ENCODE measurements at regions not wholly inside any gene's neighbourhood (a gene's known extent, or its start where the extent isn't known, plus 50 kb on each side); places are given as distances from the start of the nearest gene placed in this dataset.

DNA sequence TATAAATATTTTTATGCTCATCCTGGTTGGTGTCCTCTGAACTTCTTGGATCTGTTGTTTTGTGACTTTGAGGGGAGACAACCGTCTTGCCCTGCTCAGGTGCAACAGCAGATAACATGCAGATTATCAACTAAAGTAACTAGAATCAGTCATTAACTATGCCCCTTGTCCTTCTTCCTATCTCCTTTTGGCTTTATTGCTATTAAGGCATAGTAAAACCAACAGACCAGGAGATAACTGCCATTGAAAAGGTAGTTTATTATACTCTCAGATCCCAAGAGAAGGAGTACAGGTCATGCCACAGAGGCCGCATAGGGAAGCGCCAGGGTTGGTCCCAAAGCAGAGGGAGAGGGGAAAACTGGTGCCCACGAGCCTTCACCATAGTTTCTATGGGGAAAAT lies 418.2 kb downstream of the GJA1 start:
- TF ChIP-seq, protein P1, sequence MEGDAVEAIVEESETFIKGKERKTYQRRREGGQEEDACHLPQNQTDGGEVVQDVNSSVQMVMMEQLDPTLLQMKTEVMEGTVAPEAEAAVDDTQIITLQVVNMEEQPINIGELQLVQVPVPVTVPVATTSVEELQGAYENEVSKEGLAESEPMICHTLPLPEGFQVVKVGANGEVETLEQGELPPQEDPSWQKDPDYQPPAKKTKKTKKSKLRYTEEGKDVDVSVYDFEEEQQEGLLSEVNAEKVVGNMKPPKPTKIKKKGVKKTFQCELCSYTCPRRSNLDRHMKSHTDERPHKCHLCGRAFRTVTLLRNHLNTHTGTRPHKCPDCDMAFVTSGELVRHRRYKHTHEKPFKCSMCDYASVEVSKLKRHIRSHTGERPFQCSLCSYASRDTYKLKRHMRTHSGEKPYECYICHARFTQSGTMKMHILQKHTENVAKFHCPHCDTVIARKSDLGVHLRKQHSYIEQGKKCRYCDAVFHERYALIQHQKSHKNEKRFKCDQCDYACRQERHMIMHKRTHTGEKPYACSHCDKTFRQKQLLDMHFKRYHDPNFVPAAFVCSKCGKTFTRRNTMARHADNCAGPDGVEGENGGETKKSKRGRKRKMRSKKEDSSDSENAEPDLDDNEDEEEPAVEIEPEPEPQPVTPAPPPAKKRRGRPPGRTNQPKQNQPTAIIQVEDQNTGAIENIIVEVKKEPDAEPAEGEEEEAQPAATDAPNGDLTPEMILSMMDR (IDR thresholded peaks at IDR 0.05), result no peak
- TF ChIP-seq POLR2A (IDR thresholded peaks at IDR 0.05; ENCODE audit: low read depth) (no peak), EP300 (IDR thresholded peaks at IDR 0.05) (no peak)
